Ishikawa (cell line): ENCODE measurements at regions not wholly inside any gene's neighbourhood (a gene's known extent, or its start where the extent isn't known, plus 50 kb on each side); places are given as distances from the start of the nearest gene placed in this dataset.

Source experiments
- YY1 ChIP-seq: IDR thresholded peaks from 2 replicates; pipeline ENCODE4 v1.6.1; 2012; ENCODE audit warnings: low read depth
- TF ChIP-seq, protein P1 (sequence below): IDR thresholded peaks from 2 replicates; pipeline ENCODE4 v1.6.1; 2012; ENCODE audit warnings: low read depth, mild to moderate bottlenecking

DNA sequence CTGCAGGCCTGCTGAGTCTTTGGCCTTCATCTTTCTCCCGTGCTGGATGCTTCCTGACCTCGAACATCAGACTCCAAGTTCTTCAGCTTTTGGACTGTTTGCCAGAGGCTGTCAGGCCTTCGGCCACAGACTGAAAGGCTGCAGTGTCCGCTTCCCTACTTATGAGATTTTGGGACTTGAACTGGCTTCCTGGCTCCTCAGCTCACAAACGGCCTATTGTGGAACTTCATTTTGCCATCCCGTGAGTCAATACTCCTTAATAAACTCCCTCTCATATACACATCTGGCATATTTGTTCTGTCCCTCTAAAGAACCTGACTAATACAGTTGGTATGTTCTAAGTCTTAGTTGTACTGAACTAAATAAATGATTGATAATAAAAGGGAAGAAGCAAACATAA lies 702.8 kb upstream of the LINC00305 start:
- TF ChIP-seq, protein P1, sequence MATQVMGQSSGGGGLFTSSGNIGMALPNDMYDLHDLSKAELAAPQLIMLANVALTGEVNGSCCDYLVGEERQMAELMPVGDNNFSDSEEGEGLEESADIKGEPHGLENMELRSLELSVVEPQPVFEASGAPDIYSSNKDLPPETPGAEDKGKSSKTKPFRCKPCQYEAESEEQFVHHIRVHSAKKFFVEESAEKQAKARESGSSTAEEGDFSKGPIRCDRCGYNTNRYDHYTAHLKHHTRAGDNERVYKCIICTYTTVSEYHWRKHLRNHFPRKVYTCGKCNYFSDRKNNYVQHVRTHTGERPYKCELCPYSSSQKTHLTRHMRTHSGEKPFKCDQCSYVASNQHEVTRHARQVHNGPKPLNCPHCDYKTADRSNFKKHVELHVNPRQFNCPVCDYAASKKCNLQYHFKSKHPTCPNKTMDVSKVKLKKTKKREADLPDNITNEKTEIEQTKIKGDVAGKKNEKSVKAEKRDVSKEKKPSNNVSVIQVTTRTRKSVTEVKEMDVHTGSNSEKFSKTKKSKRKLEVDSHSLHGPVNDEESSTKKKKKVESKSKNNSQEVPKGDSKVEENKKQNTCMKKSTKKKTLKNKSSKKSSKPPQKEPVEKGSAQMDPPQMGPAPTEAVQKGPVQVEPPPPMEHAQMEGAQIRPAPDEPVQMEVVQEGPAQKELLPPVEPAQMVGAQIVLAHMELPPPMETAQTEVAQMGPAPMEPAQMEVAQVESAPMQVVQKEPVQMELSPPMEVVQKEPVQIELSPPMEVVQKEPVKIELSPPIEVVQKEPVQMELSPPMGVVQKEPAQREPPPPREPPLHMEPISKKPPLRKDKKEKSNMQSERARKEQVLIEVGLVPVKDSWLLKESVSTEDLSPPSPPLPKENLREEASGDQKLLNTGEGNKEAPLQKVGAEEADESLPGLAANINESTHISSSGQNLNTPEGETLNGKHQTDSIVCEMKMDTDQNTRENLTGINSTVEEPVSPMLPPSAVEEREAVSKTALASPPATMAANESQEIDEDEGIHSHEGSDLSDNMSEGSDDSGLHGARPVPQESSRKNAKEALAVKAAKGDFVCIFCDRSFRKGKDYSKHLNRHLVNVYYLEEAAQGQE = no peak
- TF ChIP-seq YY1 = no peak
